ENCODE measurements at regions not wholly inside any gene's neighbourhood (a gene's known extent, or its start where the extent isn't known, plus 50 kb on each side); places are given as distances from the start of the nearest gene placed in this dataset.
"Not testable (repeated sequence)": the region's sequence is repeated elsewhere in the genome, so short reads cannot be mapped to it uniquely, and the experiment has no call there.

DNA sequence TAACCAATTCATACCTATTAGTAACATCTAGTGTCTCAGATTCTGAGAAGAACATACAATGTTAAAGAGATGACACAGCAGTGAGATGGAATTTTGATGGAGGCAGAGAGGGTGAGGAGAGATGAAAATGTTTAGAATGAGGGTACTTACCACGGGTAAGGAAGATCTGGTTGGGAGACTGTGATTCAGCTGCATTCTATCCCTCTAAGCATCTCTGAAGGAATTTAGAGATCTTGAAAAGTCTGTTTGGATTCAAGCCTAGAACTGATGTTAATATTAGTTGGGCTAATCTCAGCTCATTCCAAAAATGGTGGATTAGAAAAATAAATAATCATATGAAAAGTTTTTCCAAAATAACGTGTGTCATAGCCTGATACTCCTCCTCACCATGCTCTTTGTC lies 191.5 kb upstream of the CLINT1 start:
- TF ChIP-seq, protein P1, sequence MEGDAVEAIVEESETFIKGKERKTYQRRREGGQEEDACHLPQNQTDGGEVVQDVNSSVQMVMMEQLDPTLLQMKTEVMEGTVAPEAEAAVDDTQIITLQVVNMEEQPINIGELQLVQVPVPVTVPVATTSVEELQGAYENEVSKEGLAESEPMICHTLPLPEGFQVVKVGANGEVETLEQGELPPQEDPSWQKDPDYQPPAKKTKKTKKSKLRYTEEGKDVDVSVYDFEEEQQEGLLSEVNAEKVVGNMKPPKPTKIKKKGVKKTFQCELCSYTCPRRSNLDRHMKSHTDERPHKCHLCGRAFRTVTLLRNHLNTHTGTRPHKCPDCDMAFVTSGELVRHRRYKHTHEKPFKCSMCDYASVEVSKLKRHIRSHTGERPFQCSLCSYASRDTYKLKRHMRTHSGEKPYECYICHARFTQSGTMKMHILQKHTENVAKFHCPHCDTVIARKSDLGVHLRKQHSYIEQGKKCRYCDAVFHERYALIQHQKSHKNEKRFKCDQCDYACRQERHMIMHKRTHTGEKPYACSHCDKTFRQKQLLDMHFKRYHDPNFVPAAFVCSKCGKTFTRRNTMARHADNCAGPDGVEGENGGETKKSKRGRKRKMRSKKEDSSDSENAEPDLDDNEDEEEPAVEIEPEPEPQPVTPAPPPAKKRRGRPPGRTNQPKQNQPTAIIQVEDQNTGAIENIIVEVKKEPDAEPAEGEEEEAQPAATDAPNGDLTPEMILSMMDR (IDR thresholded peaks at IDR 0.05): no peak
- Histone ChIP-seq H3K27me3 (no peaks in the 10 kb centered on the region), H3K4me1 (no peaks in the 10 kb centered on the region), H3K9ac (ENCODE audit: low read depth in 2 of 2, low read length in 2 of 2) (no peak overlapping the region), H3K9me3 (no peaks in the 10 kb centered on the region), H3K36me3 (no peaks in the 10 kb centered on the region), H3K4me3 (no peak overlapping the region), H3K27ac (no peak overlapping the region)
- no peak for DNase-seq
- intact Hi-C loops (cut with DNase I): no loop called here

DNA sequence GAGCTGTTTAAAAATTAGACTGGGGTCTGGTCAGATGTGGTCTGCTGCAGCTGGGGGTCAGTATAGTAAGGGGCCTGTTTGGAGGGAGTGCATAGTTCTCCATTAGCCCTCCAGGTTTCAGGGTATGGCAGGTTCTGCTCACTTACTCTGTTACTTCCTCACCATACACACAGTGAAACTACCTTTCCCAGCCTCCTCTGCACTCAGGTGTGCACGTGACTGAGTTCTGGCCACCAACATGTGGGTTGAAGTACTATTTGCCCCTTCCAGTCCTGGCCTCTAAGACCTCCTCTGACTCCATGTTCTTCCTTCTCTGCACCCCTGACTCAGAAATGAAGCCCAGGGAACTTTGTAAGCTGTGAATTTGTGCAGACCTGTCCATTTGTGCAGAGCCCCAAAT lies 190.5 kb upstream of the CLINT1 start:
- Histone ChIP-seq H3K9ac (ENCODE audit: low read depth in 2 of 2, low read length in 2 of 2) (no peak overlapping the region), H3K4me1 (no peaks in the 10 kb centered on the region), H3K27ac (no peak overlapping the region), H3K9me3 (no peaks in the 10 kb centered on the region), H3K4me3 (no peak overlapping the region), H3K27me3 (no peaks in the 10 kb centered on the region), H3K36me3 (no peaks in the 10 kb centered on the region)
- TF ChIP-seq, protein P1 (IDR thresholded peaks at IDR 0.05): no peak
- no peak for DNase-seq
- intact Hi-C loops (cut with DNase I): no loop called here

DNA sequence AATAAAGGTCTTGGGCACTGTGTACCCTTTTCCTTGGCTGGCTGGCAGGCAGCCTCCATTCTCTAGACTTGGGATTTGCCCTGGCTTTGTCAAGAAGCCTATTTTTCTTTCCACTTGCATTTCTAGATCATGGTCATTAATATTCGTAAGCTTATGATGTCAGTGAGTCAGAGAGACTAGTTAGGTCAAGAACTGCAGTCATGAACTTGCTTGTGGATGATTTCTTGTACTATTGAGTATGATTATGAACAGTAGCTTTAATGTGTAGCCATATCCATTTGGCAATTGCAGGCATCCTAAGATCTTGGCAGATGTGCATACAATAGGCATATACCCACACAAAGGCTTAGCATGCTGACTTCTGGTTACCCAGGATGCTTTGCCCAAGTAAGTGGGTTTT lies 186.8 kb upstream of the CLINT1 start:
- Histone ChIP-seq H3K27ac (no peak overlapping the region), H3K9me3 (no peaks in the 10 kb centered on the region), H3K27me3 (no peaks in the 10 kb centered on the region), H3K36me3 (no peaks in the 10 kb centered on the region), H3K4me3 (no peak overlapping the region), H3K4me1 (no peaks in the 10 kb centered on the region), H3K9ac (ENCODE audit: low read depth in 2 of 2, low read length in 2 of 2) (no peak overlapping the region)
- TF ChIP-seq, protein P1 (IDR thresholded peaks at IDR 0.05): no peak
- intact Hi-C loops (cut with DNase I): no loop called here
- DNase-seq: no peak

DNA sequence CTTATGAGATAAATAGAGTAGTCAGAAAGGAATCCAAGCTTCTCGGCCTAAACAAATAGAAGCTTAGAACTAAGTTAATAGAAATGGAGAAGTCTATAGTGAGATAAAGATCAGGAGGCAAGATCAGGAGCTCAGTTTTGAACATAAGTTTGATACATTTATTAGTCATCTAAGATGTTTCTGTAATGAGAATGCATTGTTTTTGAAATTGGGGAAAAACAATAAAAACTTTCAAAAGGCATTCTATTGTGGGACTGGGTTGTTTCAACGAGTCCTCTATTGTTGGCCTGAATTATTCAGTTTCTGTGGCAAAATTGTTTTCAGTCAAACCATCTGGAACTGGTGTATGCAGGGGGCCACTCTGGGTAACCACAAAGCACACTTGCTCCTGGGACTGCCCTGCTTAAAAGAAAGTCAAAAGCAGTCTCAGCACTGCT lies 181.0 kb upstream of the CLINT1 start:
- TF ChIP-seq, protein P1 (IDR thresholded peaks at IDR 0.05): no peak
- H3K4me1 ChIP-seq: no peaks in the 10 kb centered on the region

DNA sequence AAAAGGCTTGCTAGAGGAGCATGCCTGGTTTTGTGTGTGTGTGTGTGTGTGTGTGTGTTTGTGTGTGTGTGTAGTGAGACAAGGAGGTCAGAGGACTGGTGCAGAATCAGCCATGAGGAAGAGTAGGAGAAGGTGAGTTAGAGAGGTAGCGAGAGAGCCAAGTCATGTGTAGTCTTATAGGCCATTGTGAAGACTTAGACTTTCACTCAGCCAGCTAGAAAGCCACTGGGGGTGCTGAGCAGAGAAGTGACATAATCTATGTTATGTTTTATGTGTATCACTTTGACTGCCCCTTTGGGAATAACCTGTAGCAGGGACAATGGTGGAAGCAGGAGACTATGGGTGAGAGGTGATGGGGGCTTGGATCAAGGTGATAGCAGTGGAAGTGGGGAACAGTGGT lies 180.5 kb upstream of the CLINT1 start:
- Histone ChIP-seq H3K27me3 (no peaks in the 10 kb centered on the region), H3K36me3 (no peaks in the 10 kb centered on the region), H3K9me3 (no peaks in the 10 kb centered on the region), H3K4me1 (no peaks in the 10 kb centered on the region), H3K9ac (ENCODE audit: low read depth in 2 of 2, low read length in 2 of 2) (no peak overlapping the region), H3K27ac (no peak overlapping the region), H3K4me3 (no peak overlapping the region)
- intact Hi-C loops (cut with DNase I): no loop called here
- TF ChIP-seq, protein P1 (IDR thresholded peaks at IDR 0.05): no peak
- DNase-seq: no peak

More for the DNA sequence above, 181.0 kb upstream of the CLINT1 start:
- Histone ChIP-seq H3K4me3 (no peak overlapping the region), H3K27me3 (no peaks in the 10 kb centered on the region), H3K9ac (ENCODE audit: low read depth in 2 of 2, low read length in 2 of 2) (no peak overlapping the region), H3K36me3 (no peaks in the 10 kb centered on the region), H3K27ac (no peak overlapping the region), H3K9me3 (no peaks in the 10 kb centered on the region)
- no peak for DNase-seq
- intact Hi-C loops (cut with DNase I): no loop called here

DNA sequence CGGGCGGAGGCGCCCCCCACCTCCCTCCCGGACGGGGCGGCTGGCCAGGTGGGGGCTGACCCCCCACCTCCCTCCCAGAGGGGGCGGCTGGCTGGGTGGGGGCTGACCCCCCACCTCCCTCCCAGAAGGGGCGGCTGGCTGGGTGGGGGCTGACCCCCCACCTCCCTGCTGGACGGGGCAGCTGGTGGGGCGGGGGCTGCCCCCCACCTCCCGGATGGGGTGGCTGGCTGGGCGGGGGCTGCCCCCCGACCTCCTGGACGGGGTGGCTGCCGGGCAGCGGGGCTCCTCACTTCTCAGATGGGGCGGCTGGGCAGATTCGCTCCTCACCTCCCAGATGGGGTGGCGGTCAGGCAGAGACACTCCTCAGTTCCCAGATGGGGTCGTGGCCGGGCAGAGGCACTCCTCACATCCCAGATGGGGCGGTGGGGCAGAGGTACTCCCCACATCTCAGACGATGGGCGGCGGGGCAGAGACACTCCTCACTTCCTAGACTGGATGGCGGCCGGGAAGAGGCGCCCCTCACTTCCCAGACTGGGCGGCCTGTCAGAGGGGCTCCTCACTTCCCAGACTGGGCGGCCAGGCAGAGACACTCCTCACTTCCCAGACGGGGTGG lies 178.1 kb upstream of the CLINT1 start:
- H3K9me3 ChIP-seq; intact Hi-C loops (cut with DNase I); H3K27ac ChIP-seq; DNase-seq; H3K4me1 ChIP-seq; H3K36me3 ChIP-seq; H3K4me3 ChIP-seq; H3K27me3 ChIP-seq; H3K9ac ChIP-seq (ENCODE audit: low read depth in 2 of 2, low read length in 2 of 2): not testable (repeated sequence)

DNA sequence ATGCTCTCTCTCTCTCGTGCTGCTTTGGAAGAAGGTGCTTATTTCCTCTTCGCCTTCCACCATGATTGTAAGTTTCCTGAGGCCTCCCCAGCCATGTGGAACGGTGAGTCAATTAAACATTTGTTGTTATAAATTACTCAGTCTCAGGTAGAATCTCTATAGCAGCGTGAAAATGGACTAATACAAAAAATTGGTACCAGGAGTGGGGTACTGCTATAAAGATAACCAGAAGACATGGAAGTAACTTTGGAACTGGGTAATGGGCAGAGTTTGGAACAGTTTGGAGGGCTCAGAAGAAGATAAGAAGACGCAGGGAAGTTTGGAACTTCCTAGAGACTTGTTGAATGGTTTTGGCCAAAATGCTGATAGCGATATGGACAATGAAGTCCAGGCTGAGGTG lies 175.6 kb upstream of the CLINT1 start:
- H3K36me3 ChIP-seq; H3K9ac ChIP-seq (ENCODE audit: low read depth in 2 of 2, low read length in 2 of 2); H3K4me3 ChIP-seq; H3K4me1 ChIP-seq; DNase-seq; H3K27ac ChIP-seq; intact Hi-C loops (cut with DNase I); H3K9me3 ChIP-seq; H3K27me3 ChIP-seq: not testable (repeated sequence)

Measured in colonic mucosa (tissue), 4 donors.